Activated CD4-positive, alpha-beta memory T cell treated with anti-CD3 and anti-CD28 coated beads, Interleukin-2, amount 10 ng/mL, durations not matched to agents 7 days and 5 days (primary cell): ENCODE measurements at regions not wholly inside any gene's neighbourhood (a gene's known extent, or its start where the extent isn't known, plus 50 kb on each side); places are given as distances from the start of the nearest gene placed in this dataset.

Source experiments
- CTCF ChIA-PET: fragments of 350-600 bp; sonication (Branson Sonifier 250); formaldehyde crosslinking; loops from one replicate; lab custom pipeline; 2021; ENCODE audit warnings: antibody characterized with exemption, inconsistent platforms; lab: Charles Lee
- POLR2A ChIA-PET: fragments of 350-600 bp; sonication (Branson Sonifier 250); formaldehyde crosslinking; loops from one replicate; lab custom pipeline; 2021; ENCODE audit warnings: antibody characterized with exemption; lab: Charles Lee
- DNase-seq: peaks from one replicate; pipeline ENCODE4 v3.0.0-alpha.2; 2020
- H3K27ac Mint-ChIP-seq: one replicate; pipeline ENCODE4 v1.8.0; 2021; ENCODE audit warnings: mild to moderate bottlenecking, mixed read lengths
- H3K27me3 Mint-ChIP-seq: one replicate; pipeline ENCODE4 v1.8.0; 2021; ENCODE audit warnings: mixed read lengths
- H3K36me3 Mint-ChIP-seq: one replicate; pipeline ENCODE4 v1.8.0; 2021; ENCODE audit warnings: low read depth, mixed read lengths
- H3K4me1 Mint-ChIP-seq: one replicate; pipeline ENCODE4 v1.8.0; 2021; ENCODE audit warnings: mixed read lengths
- H3K4me3 Mint-ChIP-seq: one replicate; pipeline ENCODE4 v1.8.0; 2021; ENCODE audit warnings: mild to moderate bottlenecking, mixed read lengths
- H3K9me3 Mint-ChIP-seq: one replicate; pipeline ENCODE4 v1.8.0; 2021; ENCODE audit warnings: mixed read lengths

GRCh38 chr3:181808053-181808452 is 96.3 kb downstream of the SOX2 start:
- no peaks in the 10 kb centered on the region for H3K27me3 Mint-ChIP-seq
- POLR2A ChIA-PET = no interaction called here
- peaks cover 2% of the 10 kb centered on the region for H3K9me3 Mint-ChIP-seq
- no peak for DNase-seq
- no peak overlapping the region for H3K4me3 Mint-ChIP-seq
- no peaks in the 10 kb centered on the region for H3K4me1 Mint-ChIP-seq
- H3K36me3 Mint-ChIP-seq = no peaks in the 10 kb centered on the region
- CTCF ChIA-PET = no interaction called here
- H3K27ac Mint-ChIP-seq = no peak overlapping the region

GRCh38 chr3:181823716-181824115 is 112.0 kb downstream of the SOX2 start:
- ChIA-PET CTCF (no interaction called here), POLR2A (no interaction called here)
- DNase-seq = no peak
- Mint-ChIP-seq H3K4me1 (no peaks in the 10 kb centered on the region), H3K36me3 (no peaks in the 10 kb centered on the region), H3K27me3 (no peaks in the 10 kb centered on the region), H3K9me3 (peaks cover 3% of the 10 kb centered on the region), H3K27ac (no peak overlapping the region), H3K4me3 (no peak overlapping the region)

- CTCF ChIA-PET = no interaction called here
- no peak overlapping the region for H3K27ac Mint-ChIP-seq
- no peaks in the 10 kb centered on the region for H3K36me3 Mint-ChIP-seq
- no peak overlapping the region for H3K4me3 Mint-ChIP-seq
- peaks cover 3% of the 10 kb centered on the region for H3K9me3 Mint-ChIP-seq
- no peak for DNase-seq
- H3K4me1 Mint-ChIP-seq = no peaks in the 10 kb centered on the region
- H3K27me3 Mint-ChIP-seq = no peaks in the 10 kb centered on the region
- POLR2A ChIA-PET = no interaction called here
These were observed 113.2 kb downstream of the SOX2 start for GRCh38 chr3:181824961-181825360.

- ChIA-PET CTCF (no interaction called here), POLR2A (no interaction called here)
- no peak for DNase-seq
- Mint-ChIP-seq H3K9me3 (no peaks in the 10 kb centered on the region), H3K4me3 (no peak overlapping the region), H3K27ac (no peak overlapping the region), H3K4me1 (no peaks in the 10 kb centered on the region), H3K27me3 (no peaks in the 10 kb centered on the region), H3K36me3 (no peaks in the 10 kb centered on the region)
These were observed 127.6 kb downstream of the SOX2 start for GRCh38 chr3:181839039-181839915.

DNA sequence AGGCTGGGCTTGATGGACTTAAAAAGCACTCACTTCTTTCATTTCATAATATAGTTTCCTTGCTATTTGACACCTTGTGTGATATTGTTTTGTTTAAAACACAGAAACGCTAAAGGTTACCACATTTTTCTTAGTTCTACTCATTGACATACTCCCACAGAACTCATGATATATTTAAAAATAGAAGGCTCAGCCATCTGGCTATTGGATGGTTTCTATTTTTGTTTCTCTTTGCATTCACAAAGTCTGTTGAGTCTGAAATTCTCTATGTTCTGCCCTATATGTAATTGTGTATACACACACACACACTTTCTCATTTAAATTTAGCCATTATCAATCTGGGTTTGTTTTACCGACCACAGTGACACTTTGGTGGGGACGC is 128.2 kb downstream of the SOX2 start:
- Mint-ChIP-seq H3K27ac (no peak overlapping the region), H3K9me3 (no peaks in the 10 kb centered on the region), H3K36me3 (no peaks in the 10 kb centered on the region), H3K4me1 (no peaks in the 10 kb centered on the region), H3K4me3 (no peak overlapping the region), H3K27me3 (no peaks in the 10 kb centered on the region)
- no peak for DNase-seq
- ChIA-PET POLR2A (no interaction called here), CTCF (no interaction called here)

GRCh38 chr3:181844211-181844610 is 132.5 kb downstream of the SOX2 start:
- Mint-ChIP-seq H3K4me1 (no peaks in the 10 kb centered on the region), H3K9me3 (no peaks in the 10 kb centered on the region), H3K36me3 (no peaks in the 10 kb centered on the region), H3K27ac (no peak overlapping the region), H3K27me3 (no peaks in the 10 kb centered on the region), H3K4me3 (no peak overlapping the region)
- DNase-seq = no peak
- ChIA-PET POLR2A (no interaction called here), CTCF (no interaction called here)

- Mint-ChIP-seq H3K27me3 (no peaks in the 10 kb centered on the region), H3K27ac (no peak overlapping the region), H3K9me3 (no peaks in the 10 kb centered on the region), H3K4me1 (no peaks in the 10 kb centered on the region), H3K4me3 (no peak overlapping the region), H3K36me3 (no peaks in the 10 kb centered on the region)
- DNase-seq = no peak
- CTCF ChIA-PET = no interaction called here
- POLR2A ChIA-PET = no interaction called here
These were observed 135.6 kb downstream of the SOX2 start for GRCh38 chr3:181847276-181847675.

- no peaks in the 10 kb centered on the region for H3K36me3 Mint-ChIP-seq
- H3K9me3 Mint-ChIP-seq = no peaks in the 10 kb centered on the region
- H3K4me1 Mint-ChIP-seq = no peaks in the 10 kb centered on the region
- CTCF ChIA-PET = no interaction called here
- POLR2A ChIA-PET = no interaction called here
- DNase-seq = no peak
- no peak overlapping the region for H3K4me3 Mint-ChIP-seq
- H3K27ac Mint-ChIP-seq = no peak overlapping the region
- no peaks in the 10 kb centered on the region for H3K27me3 Mint-ChIP-seq
These were observed 139.3 kb downstream of the SOX2 start for GRCh38 chr3:181851063-181851462.

DNA sequence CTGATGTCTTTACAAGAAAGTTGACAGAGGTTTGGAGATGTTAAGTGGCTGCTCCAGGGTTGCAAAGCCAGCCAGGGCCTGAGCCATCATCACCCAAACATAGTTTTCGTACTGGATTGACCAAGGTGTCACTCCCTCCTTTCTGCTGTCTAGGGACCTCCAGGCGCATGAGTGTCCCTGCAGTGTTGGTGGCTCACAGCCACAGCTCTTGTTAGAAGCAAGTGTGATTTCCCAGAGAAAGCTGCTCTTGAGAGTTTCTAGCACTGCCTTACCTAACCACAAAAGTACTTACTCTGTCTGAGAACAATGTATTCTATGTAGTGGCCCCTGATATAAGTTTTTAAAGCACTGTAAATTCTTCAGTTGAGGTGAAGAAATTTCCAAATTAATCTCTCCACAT is 144.1 kb downstream of the SOX2 start:
- no peaks in the 10 kb centered on the region for H3K9me3 Mint-ChIP-seq

GRCh38 chr3:181859518-181859917 is 147.8 kb downstream of the SOX2 start:
- no peak for DNase-seq
- H3K36me3 Mint-ChIP-seq = no peaks in the 10 kb centered on the region
- H3K27me3 Mint-ChIP-seq = no peaks in the 10 kb centered on the region
- H3K4me3 Mint-ChIP-seq = no peak overlapping the region
- POLR2A ChIA-PET = no interaction called here
- CTCF ChIA-PET = no interaction called here
- H3K27ac Mint-ChIP-seq = no peak overlapping the region
- H3K9me3 Mint-ChIP-seq = no peaks in the 10 kb centered on the region
- H3K4me1 Mint-ChIP-seq = no peaks in the 10 kb centered on the region

More for the DNA sequence above, 144.1 kb downstream of the SOX2 start:
- H3K4me3 Mint-ChIP-seq = no peak overlapping the region
- no peak for DNase-seq
- ChIA-PET CTCF (no interaction called here), POLR2A (no interaction called here)
- H3K27me3 Mint-ChIP-seq = no peaks in the 10 kb centered on the region
- no peaks in the 10 kb centered on the region for H3K4me1 Mint-ChIP-seq
- no peaks in the 10 kb centered on the region for H3K36me3 Mint-ChIP-seq
- no peak overlapping the region for H3K27ac Mint-ChIP-seq

DNA sequence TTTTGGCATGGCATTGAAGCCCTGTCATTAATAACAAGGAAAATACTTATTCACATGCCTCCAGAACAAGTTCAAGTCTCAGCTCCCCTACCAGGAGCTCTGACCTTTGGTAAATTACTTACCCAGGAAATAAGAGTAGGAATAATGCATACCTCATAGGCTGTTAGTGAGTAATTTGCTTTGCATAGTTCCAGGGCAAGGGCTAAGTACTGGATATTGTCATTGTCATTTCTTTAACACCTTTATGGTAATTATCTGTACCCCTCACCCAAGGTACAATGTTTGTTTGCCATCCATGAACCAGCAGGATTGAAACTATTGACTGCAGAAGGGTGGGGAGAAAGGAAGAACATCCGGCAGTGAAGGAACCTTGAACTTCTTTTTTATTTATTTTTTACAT is 148.5 kb downstream of the SOX2 start:
- no peak overlapping the region for H3K4me3 Mint-ChIP-seq
- H3K27me3 Mint-ChIP-seq = no peaks in the 10 kb centered on the region
- H3K27ac Mint-ChIP-seq = no peak overlapping the region
- DNase-seq = no peak
- no peaks in the 10 kb centered on the region for H3K36me3 Mint-ChIP-seq
- POLR2A ChIA-PET = no interaction called here
- CTCF ChIA-PET = no interaction called here
- no peaks in the 10 kb centered on the region for H3K9me3 Mint-ChIP-seq
- no peaks in the 10 kb centered on the region for H3K4me1 Mint-ChIP-seq

DNA sequence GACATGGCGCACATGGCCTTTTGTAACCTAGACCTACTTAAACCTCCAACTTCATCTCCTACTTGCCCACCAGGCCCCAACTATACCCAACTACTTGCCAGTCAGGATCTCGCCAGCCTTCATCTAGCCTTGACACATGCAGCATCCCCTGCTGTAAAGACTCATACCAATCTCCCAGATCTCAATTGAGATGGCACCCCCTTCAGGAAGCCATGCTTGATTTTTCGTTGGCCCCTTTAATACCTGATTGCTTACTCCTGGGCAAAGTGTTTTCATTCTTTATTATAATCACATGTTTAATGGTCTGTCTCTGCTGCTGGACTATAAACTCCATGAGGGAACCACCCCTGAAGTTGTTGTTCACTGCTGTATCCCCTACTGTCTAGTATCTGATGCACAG is 150.8 kb downstream of the SOX2 start:
- Mint-ChIP-seq H3K27me3 (no peaks in the 10 kb centered on the region), H3K4me1 (no peaks in the 10 kb centered on the region), H3K4me3 (no peak overlapping the region), H3K36me3 (no peaks in the 10 kb centered on the region), H3K27ac (no peak overlapping the region), H3K9me3 (no peaks in the 10 kb centered on the region)
- no peak for DNase-seq
- ChIA-PET CTCF (no interaction called here), POLR2A (no interaction called here)

GRCh38 chr3:181868576-181869082 is 156.9 kb downstream of the SOX2 start:
- peaks cover 3% of the 10 kb centered on the region for H3K9me3 Mint-ChIP-seq
- ChIA-PET CTCF (no interaction called here), POLR2A (no interaction called here)
- no peaks in the 10 kb centered on the region for H3K4me1 Mint-ChIP-seq
- DNase-seq = no peak
- H3K27me3 Mint-ChIP-seq = no peaks in the 10 kb centered on the region
- H3K27ac Mint-ChIP-seq = no peak overlapping the region
- H3K36me3 Mint-ChIP-seq = no peaks in the 10 kb centered on the region
- H3K4me3 Mint-ChIP-seq = no peak overlapping the region

GRCh38 chr3:181872887-181873286 is 161.2 kb downstream of the SOX2 start:
- no peak for DNase-seq
- Mint-ChIP-seq H3K27ac (no peak overlapping the region), H3K9me3 (peaks cover 3% of the 10 kb centered on the region), H3K4me1 (no peaks in the 10 kb centered on the region), H3K36me3 (no peaks in the 10 kb centered on the region), H3K4me3 (no peak overlapping the region), H3K27me3 (no peaks in the 10 kb centered on the region)
- CTCF ChIA-PET = interaction anchor here (0.6 kb wide), 1 partner anchor 62 kb away, joined by 4 read pairs; no protein-coding TSS in a partner anchor
- POLR2A ChIA-PET = no interaction called here
